OCI-LY7 (cell line): ENCODE measurements at regions not wholly inside any gene's neighbourhood (a gene's known extent, or its start where the extent isn't known, plus 50 kb on each side); places are given as distances from the start of the nearest gene placed in this dataset.

Experiments
- EZH2phosphoT487 ChIP-seq: fragments of 200-600 bp; sonication (generic); IDR thresholded peaks from 2 replicates; pipeline ENCODE4 v1.6.1; 2018; ENCODE audit warnings: low read depth, borderline replicate concordance, mild to moderate bottlenecking, mixed run types, antibody characterized with exemption, low read length, moderate library complexity, mixed read lengths
- TF ChIP-seq, protein P1 (sequence below): fragments of 200-600 bp; sonication (generic); conservative IDR thresholded peaks from 2 replicates; pipeline ENCODE4 v1.5.1; 2014; ENCODE audit warnings: mild to moderate bottlenecking, antibody characterized with exemption, low read length, moderate library complexity, mixed read lengths

- TF ChIP-seq, protein P1, sequence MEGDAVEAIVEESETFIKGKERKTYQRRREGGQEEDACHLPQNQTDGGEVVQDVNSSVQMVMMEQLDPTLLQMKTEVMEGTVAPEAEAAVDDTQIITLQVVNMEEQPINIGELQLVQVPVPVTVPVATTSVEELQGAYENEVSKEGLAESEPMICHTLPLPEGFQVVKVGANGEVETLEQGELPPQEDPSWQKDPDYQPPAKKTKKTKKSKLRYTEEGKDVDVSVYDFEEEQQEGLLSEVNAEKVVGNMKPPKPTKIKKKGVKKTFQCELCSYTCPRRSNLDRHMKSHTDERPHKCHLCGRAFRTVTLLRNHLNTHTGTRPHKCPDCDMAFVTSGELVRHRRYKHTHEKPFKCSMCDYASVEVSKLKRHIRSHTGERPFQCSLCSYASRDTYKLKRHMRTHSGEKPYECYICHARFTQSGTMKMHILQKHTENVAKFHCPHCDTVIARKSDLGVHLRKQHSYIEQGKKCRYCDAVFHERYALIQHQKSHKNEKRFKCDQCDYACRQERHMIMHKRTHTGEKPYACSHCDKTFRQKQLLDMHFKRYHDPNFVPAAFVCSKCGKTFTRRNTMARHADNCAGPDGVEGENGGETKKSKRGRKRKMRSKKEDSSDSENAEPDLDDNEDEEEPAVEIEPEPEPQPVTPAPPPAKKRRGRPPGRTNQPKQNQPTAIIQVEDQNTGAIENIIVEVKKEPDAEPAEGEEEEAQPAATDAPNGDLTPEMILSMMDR: no peak
- TF ChIP-seq EZH2phosphoT487: no peak
Measured at GRCh38 chr7:35487841-35488240, 207.1 kb downstream of the HERPUD2 start.
